ENCODE measurements at regions not wholly inside any gene's neighbourhood (a gene's known extent, or its start where the extent isn't known, plus 50 kb on each side); places are given as distances from the start of the nearest gene placed in this dataset.

DNA sequence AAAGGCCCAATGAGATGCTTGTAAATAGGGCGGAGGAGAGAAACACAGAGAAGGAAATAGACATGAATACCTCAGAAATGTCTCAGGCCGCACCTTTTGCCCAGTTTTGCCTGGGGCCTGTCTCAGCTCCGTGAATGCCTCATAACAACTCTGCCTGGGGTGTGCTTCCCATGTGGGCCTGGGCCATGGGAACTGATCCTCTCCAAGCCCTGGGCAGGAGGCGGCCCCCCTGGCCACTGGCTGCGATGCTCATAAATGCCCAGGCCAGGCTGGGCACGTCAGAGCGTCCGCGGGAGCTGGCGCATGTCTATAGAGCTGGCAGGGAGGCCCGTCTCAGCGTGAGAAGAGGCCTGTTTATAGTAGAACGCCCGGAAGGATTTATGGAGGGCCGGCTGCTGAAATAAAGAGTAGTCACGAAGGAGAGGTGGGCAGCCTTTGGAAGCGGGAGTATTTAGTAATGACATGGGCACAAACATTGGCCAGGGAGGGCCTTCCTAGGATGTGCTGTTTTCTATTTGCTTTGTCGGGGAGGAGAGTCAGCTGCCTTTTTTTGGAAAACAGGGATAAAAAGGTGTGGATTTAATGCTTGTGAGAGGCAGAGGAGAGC is 85.9 kb upstream of the IGF1R start:
- H3K9ac ChIP-seq (ENCODE audit: low read length), result no peak overlapping the region
- no peak overlapping the region for H3K4me3 ChIP-seq (ENCODE audit: low read length)
- H3K27me3 ChIP-seq (ENCODE audit: control insufficient read depth, insufficient read depth, low read length), result no peaks in the 10 kb centered on the region
- H3K36me3 ChIP-seq (ENCODE audit: control insufficient read depth, insufficient read depth, low read length), result no peaks in the 10 kb centered on the region
- H3K27ac ChIP-seq (ENCODE audit: low read depth, low read length), result peak overlapping the region; percentile 74
- H3K4me1 ChIP-seq (ENCODE audit: control insufficient read depth, insufficient read depth, low read length), result peaks cover 5% of the 10 kb centered on the region

GRCh38 chr15:98565566-98565965 is 82.8 kb upstream of the IGF1R start:
- Histone ChIP-seq H3K27ac (ENCODE audit: low read depth, low read length) (no peak overlapping the region), H3K9ac (ENCODE audit: low read length) (no peak overlapping the region), H3K27me3 (ENCODE audit: control insufficient read depth, insufficient read depth, low read length) (no peaks in the 10 kb centered on the region), H3K4me1 (ENCODE audit: control insufficient read depth, insufficient read depth, low read length) (peaks cover 5% of the 10 kb centered on the region), H3K4me3 (ENCODE audit: low read length) (no peak overlapping the region), H3K36me3 (ENCODE audit: control insufficient read depth, insufficient read depth, low read length) (no peaks in the 10 kb centered on the region)

GRCh38 chr15:98567951-98568350 is 80.4 kb upstream of the IGF1R start:
- Histone ChIP-seq H3K9ac (ENCODE audit: low read length) (no peak overlapping the region), H3K27me3 (ENCODE audit: control insufficient read depth, insufficient read depth, low read length) (no peaks in the 10 kb centered on the region), H3K36me3 (ENCODE audit: control insufficient read depth, insufficient read depth, low read length) (no peaks in the 10 kb centered on the region), H3K4me1 (ENCODE audit: control insufficient read depth, insufficient read depth, low read length) (no peaks in the 10 kb centered on the region), H3K27ac (ENCODE audit: low read depth, low read length) (no peak overlapping the region), H3K4me3 (ENCODE audit: low read length) (no peak overlapping the region)

DNA sequence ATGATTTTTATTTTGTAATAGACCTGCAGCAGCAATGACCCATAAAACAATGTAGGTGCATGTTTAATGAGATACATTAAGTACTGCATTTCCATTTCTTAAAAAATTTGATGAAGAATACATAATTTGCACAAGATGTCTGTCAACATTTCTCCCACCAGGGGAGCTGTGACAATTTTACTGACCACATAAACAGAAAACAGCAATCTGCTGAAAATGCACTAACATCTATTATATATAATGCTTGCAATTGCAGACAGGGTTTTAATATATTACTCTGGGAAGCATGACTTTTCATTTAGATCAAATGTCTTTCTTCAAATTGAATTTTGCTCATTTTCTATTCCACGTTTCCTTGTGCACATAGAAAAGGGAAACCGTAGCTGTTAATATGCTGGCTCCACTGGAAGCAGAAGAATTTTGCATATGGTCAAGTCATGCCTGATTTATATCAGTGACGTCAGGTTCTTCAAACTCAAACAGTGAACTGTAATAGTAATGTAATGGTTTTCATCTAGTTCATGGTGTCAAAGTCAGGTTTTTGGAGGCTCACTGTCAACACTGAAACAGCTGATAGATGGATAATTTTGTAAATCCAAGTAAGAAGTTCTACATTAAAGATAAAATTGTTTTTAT is 79.8 kb upstream of the IGF1R start:
- no peak overlapping the region for H3K4me3 ChIP-seq (ENCODE audit: low read length)
- no peak overlapping the region for H3K27ac ChIP-seq (ENCODE audit: low read depth, low read length)
- no peaks in the 10 kb centered on the region for H3K36me3 ChIP-seq (ENCODE audit: control insufficient read depth, insufficient read depth, low read length)
- no peak overlapping the region for H3K9ac ChIP-seq (ENCODE audit: low read length)
- no peaks in the 10 kb centered on the region for H3K27me3 ChIP-seq (ENCODE audit: control insufficient read depth, insufficient read depth, low read length)
- no peaks in the 10 kb centered on the region for H3K4me1 ChIP-seq (ENCODE audit: control insufficient read depth, insufficient read depth, low read length)

DNA sequence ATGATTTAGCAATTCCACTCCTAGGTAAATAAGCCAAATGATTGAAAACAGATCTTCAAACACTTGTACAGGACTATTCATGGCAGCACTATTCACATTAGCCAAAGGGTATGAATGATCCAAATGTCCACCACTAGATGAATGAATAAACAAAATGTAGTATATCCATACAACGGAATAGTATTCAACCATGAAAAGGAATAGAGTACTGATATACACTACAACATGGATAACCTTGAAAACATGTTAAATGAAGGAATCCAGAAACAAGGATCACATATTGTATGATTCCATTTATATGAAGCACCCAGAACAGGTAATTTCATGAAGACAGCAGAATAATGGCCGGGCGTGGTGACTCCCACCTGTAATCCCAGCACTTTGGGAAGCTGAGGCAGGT is 78.2 kb upstream of the IGF1R start:
- H3K27ac ChIP-seq (ENCODE audit: low read depth, low read length), result no peak overlapping the region
- H3K27me3 ChIP-seq (ENCODE audit: control insufficient read depth, insufficient read depth, low read length), result no peaks in the 10 kb centered on the region
- H3K9ac ChIP-seq (ENCODE audit: low read length), result no peak overlapping the region
- H3K4me1 ChIP-seq (ENCODE audit: control insufficient read depth, insufficient read depth, low read length), result no peaks in the 10 kb centered on the region
- no peak overlapping the region for H3K4me3 ChIP-seq (ENCODE audit: low read length)
- no peaks in the 10 kb centered on the region for H3K36me3 ChIP-seq (ENCODE audit: control insufficient read depth, insufficient read depth, low read length)

DNA sequence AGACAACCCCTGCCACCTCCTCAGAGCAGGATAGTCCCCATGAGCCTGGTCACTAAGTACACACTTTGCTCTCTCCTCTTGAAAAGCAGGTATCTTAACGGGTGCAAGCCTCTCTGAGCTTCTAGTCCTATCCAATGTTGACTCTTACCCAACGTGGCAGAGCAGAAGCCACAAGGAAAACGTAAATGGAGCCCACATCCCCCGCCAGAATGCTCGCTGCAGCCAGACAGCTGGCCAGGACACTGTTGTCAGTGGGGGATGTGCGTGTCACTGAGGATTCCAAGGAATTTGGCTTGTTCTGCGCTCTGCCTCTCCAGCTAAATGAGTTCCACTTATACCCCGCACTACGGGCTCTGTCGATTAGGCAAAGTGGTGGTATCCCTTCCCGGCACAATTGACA is 67.8 kb upstream of the IGF1R start:
- no peaks in the 10 kb centered on the region for H3K36me3 ChIP-seq (ENCODE audit: control insufficient read depth, insufficient read depth, low read length)
- no peaks in the 10 kb centered on the region for H3K4me1 ChIP-seq (ENCODE audit: control insufficient read depth, insufficient read depth, low read length)
- H3K27me3 ChIP-seq (ENCODE audit: control insufficient read depth, insufficient read depth, low read length), result peaks cover 2% of the 10 kb centered on the region
- no peak overlapping the region for H3K27ac ChIP-seq (ENCODE audit: low read depth, low read length)
- H3K9ac ChIP-seq (ENCODE audit: low read length), result no peak overlapping the region
- peak overlapping the region; percentile 14 for H3K4me3 ChIP-seq (ENCODE audit: low read length)

- Histone ChIP-seq H3K36me3 (ENCODE audit: control insufficient read depth, insufficient read depth, low read length) (no peaks in the 10 kb centered on the region), H3K9ac (ENCODE audit: low read length) (no peak overlapping the region), H3K27me3 (ENCODE audit: control insufficient read depth, insufficient read depth, low read length) (peaks cover 2% of the 10 kb centered on the region), H3K4me3 (ENCODE audit: low read length) (no peak overlapping the region), H3K4me1 (ENCODE audit: control insufficient read depth, insufficient read depth, low read length) (no peaks in the 10 kb centered on the region), H3K27ac (ENCODE audit: low read depth, low read length) (no peak overlapping the region)
Measured at GRCh38 chr15:98581715-98582114, 66.6 kb upstream of the IGF1R start.

DNA sequence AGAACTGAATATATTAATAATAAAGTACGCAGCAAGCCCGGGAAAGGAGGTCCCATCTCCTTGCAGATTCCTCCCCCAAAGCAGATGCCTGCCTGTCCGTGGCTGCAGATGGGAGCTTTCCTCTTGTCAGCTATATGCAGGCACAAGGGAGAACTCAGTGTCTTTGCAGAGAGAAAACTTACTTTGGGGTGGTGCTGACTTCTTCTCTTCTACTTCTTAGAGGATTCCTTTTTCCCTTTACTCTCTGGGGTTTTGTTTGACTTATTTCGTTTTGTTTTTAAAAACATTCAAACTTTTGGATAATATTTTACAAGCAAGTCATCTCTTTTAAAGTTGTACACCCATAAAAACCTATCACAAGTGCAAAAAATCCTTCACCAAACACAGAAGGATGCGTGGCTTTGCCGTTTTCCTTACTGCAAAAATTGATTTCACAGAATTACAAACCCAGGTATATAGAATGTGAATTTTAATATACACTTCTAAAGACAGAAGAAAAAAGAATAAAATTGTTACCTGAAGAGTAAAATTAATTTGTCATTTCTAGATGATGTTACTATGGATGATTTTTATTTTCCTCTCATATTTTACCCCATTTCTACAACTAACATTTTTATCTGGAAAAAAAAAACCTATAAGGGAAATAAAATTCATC is 65.3 kb upstream of the IGF1R start:
- no peak overlapping the region for H3K27ac ChIP-seq (ENCODE audit: low read depth, low read length)
- H3K4me3 ChIP-seq (ENCODE audit: low read length), result no peak overlapping the region
- no peak overlapping the region for H3K9ac ChIP-seq (ENCODE audit: low read length)
- H3K36me3 ChIP-seq (ENCODE audit: control insufficient read depth, insufficient read depth, low read length), result no peaks in the 10 kb centered on the region
- peaks cover 2% of the 10 kb centered on the region for H3K27me3 ChIP-seq (ENCODE audit: control insufficient read depth, insufficient read depth, low read length)
- no peaks in the 10 kb centered on the region for H3K4me1 ChIP-seq (ENCODE audit: control insufficient read depth, insufficient read depth, low read length)

- no peaks in the 10 kb centered on the region for H3K4me1 ChIP-seq (ENCODE audit: control insufficient read depth, insufficient read depth, low read length)
- peaks cover 2% of the 10 kb centered on the region for H3K27me3 ChIP-seq (ENCODE audit: control insufficient read depth, insufficient read depth, low read length)
- H3K9ac ChIP-seq (ENCODE audit: low read length), result no peak overlapping the region
- no peak overlapping the region for H3K27ac ChIP-seq (ENCODE audit: low read depth, low read length)
- no peak overlapping the region for H3K4me3 ChIP-seq (ENCODE audit: low read length)
- H3K36me3 ChIP-seq (ENCODE audit: control insufficient read depth, insufficient read depth, low read length), result no peaks in the 10 kb centered on the region
Measured at GRCh38 chr15:98583771-98584430, 64.4 kb upstream of the IGF1R start.

DNA sequence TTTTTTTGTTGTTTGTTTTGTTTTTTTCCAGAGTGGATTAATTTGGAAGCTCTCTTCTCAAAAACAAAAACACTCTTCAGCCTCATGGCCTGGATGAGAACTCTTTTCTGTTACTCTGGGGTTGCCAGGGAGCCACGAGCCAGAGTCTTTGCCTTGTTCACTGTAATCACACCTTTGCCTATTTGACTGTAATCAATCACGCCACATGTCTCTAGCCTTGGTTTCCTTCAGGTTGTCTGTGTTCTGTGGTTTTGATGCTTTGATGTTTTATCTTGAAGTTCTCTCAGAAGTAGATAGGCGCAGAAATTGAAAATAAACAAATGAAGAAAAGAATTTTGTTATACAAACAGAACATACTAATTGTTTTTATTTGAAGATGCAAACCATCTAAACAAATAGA is 62.3 kb upstream of the IGF1R start:
- H3K4me1 ChIP-seq (ENCODE audit: control insufficient read depth, insufficient read depth, low read length), result no peaks in the 10 kb centered on the region
- no peak overlapping the region for H3K27ac ChIP-seq (ENCODE audit: low read depth, low read length)
- H3K27me3 ChIP-seq (ENCODE audit: control insufficient read depth, insufficient read depth, low read length), result no peaks in the 10 kb centered on the region
- no peak overlapping the region for H3K9ac ChIP-seq (ENCODE audit: low read length)
- no peaks in the 10 kb centered on the region for H3K36me3 ChIP-seq (ENCODE audit: control insufficient read depth, insufficient read depth, low read length)
- H3K4me3 ChIP-seq (ENCODE audit: low read length), result no peak overlapping the region

DNA sequence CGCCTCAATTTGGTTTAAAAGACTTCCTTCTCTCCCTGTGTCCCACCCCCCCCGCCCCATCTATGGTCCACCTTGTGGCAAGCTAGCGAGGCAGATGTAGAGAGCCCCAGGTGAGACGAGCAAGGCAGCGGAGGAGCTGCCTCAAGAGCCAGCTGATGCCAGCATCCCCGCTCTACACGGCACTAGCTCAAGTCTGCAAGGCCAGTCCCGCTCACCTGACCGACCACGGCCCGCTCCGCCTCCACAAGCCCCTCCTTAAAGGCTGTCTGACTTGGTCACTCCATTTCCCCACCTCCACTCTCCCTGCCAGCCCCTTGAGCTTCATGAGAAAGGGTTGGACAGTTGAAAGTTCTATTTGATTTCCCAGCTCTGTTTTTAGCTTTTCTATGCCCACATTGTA is 56.2 kb upstream of the IGF1R start:
- Histone ChIP-seq H3K27me3 (ENCODE audit: control insufficient read depth, insufficient read depth, low read length) (no peaks in the 10 kb centered on the region), H3K36me3 (ENCODE audit: control insufficient read depth, insufficient read depth, low read length) (no peaks in the 10 kb centered on the region), H3K4me1 (ENCODE audit: control insufficient read depth, insufficient read depth, low read length) (peaks cover 1% of the 10 kb centered on the region), H3K9ac (ENCODE audit: low read length) (no peak overlapping the region), H3K4me3 (ENCODE audit: low read length) (no peak overlapping the region), H3K27ac (ENCODE audit: low read depth, low read length) (no peak overlapping the region)

- Histone ChIP-seq H3K27me3 (ENCODE audit: control insufficient read depth, insufficient read depth, low read length) (no peaks in the 10 kb centered on the region), H3K9ac (ENCODE audit: low read length) (no peak overlapping the region), H3K27ac (ENCODE audit: low read depth, low read length) (peak overlapping the region; percentile 63), H3K4me1 (ENCODE audit: control insufficient read depth, insufficient read depth, low read length) (peaks cover 12% of the 10 kb centered on the region), H3K36me3 (ENCODE audit: control insufficient read depth, insufficient read depth, low read length) (no peaks in the 10 kb centered on the region), H3K4me3 (ENCODE audit: low read length) (no peak overlapping the region)
Measured at GRCh38 chr15:98596131-98596530, 52.2 kb upstream of the IGF1R start.

Measured in rectal smooth muscle tissue (tissue), 1 donor.